GM18499 (cell line): ENCODE measurements at regions not wholly inside any gene's neighbourhood (a gene's known extent, or its start where the extent isn't known, plus 50 kb on each side); places are given as distances from the start of the nearest gene placed in this dataset.

Experiments used
- ATAC-seq: cut with Tn5 transposase; IDR thresholded peaks from one replicate; pipeline ENCODE4 v1.9.1; 2021; ENCODE audit warnings: moderate number of reproducible peaks; ENCODE audit not compliant: insufficient read depth, unreplicated experiment

DNA sequence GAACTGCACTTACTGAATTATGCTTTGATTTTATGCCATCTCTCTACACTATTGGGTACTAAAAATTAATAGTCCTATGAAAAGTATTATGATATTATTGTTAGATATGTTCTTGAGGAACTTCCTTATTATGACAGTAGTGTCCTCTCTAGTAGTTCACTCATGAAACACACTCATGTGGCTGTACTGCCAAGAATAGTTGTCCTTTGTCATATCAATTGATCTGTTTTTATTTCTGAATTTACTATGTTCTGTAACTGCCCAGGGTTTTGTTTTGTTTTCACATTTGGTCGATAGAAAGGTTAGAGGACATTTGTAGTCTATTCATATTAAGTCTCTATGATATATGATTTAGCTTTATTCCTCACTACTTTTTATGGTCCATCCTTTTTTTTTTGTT lies 215.2 kb downstream of the PPARGC1A start:
- ATAC-seq, result no peak

- ATAC-seq, result no peak
Measured at GRCh38 chr4:23667659-23668058, 222.2 kb downstream of the PPARGC1A start.

GRCh38 chr4:23660865-23661264 lies 229.0 kb downstream of the PPARGC1A start:
- ATAC-seq, result no peak

- no peak for ATAC-seq
Measured at GRCh38 chr4:23654791-23655190, 235.1 kb downstream of the PPARGC1A start.

DNA sequence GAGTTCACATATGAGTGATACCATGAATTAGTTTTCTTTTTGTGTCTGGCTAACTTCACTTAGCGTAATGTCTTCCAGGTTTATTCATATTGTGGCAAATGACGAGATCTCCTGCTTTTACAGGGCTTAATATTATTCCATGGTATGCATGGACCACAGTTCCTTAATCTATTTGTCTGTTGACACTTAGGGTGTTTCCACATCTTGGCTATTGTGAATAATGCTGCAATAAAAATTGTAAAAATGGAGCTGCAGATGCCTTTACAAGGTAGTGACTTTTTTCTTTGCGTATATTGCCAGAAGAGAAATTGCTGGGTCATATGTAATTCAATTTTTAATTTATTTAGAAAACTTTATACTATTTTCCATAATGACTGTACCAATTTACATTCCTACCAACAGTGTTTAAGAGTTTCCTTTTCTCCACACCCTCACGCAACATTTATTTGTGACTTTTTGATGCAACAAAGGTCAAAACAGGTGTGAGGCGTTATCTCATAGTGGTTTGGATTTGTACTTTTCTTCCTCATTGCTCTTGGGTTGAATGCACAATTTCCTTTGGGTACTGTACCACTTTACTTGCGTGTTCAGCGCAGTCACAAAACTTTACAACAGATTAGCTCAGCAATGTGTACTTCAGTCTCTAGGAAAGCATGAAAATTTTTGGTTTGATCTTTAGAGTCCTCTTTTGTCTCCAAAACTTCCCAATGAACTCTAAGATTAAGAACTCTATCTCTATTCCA lies 240.8 kb downstream of the PPARGC1A start:
- no peak for ATAC-seq

GRCh38 chr4:23635468-23635867 lies 254.4 kb downstream of the PPARGC1A start:
- no peak for ATAC-seq

DNA sequence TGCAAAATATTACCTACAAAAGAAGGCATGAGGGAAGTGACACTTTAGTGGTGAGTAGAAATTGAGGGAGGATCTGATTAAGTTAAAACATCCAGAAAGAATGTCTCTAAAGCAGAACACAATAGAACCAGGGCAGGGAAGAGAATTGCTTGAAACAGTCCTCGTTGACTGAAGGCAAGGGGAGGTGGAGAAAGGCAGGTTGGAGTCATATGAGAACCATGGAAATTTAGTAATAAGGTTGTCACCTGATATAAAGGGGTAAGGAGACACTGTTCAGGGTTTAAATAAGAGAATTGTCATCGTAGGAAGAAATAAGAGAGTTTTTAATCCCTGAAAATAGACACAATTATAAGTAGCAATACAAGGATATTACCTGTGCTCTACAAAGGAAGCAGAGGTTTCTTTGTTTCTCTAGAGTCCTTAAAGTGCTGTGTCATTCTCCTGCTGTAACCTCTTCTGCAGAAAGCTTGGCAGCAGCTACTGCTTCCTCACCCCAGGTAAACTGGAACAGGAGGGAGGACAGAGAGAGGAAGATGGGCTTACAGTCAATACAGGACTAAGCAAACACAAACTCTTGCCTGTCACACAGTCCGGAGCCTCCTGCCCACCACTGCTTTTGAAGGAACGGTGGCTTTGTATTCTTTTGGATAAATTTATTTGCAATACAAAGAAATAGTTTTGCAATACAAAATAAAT lies 258.4 kb downstream of the PPARGC1A start:
- no peak for ATAC-seq

DNA sequence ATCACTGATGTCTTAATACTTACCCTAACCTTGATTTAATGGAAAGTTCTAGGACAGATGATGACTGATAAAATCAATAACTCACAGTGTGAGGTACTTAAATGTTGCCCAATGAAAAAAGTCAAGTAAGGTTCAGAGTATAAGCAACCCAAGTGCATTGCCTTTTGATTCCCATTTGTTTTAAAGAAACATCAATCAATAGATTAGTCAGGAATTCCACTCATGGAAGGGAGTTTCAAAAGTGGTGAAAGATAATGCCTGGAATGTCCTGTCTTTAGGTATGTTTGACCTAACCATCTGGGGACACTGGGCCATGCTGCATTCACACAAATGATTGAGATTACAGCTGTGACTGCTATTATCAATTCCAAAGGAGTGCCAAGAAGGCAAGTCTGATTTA lies 259.7 kb downstream of the PPARGC1A start:
- ATAC-seq, result no peak

GRCh38 chr4:23629421-23629820 lies 260.4 kb downstream of the PPARGC1A start:
- no peak for ATAC-seq

GRCh38 chr4:23614284-23614892 lies 275.5 kb downstream of the PPARGC1A start:
- no peak for ATAC-seq

DNA sequence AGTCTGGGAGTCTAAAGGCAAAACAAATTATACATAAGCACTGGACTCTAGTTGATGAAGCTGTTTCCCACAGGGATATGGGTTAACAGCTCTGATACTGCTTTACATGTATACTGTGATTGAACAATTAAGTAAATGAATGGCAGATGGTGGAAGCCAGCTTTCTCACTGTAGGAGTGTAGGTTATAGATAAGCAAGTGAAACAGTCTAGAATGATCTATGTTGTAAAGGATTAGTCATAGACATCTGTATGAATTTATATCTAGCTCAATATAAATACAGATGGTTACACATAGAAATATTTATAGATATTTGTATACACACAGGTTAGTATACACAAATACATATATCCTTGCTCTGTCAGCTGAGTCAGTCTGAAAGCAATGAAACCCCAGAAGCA lies 276.1 kb downstream of the PPARGC1A start:
- ATAC-seq, result no peak

GRCh38 chr4:23602720-23603119 lies 287.1 kb downstream of the PPARGC1A start:
- ATAC-seq, result no peak

GRCh38 chr4:23594125-23594524 lies 295.7 kb downstream of the PPARGC1A start:
- ATAC-seq, result no peak

DNA sequence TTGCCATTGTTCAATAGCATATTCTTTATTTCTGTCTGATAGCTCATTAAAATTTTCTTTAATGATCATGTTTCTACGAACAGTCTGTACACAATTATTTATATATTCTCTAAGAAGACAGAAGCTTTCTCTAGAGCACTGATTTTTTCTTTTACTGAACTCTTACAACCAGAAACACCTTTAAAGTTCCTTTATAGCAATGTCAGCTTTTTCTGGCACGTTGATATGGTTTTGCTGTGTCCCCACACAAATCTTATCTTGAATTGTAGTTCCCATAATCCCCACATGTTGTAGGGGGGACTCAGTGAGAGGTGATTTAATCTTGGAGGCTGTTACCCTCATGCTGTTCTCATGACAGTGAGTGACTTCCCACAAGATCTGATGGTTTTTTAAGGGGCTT lies 299.4 kb downstream of the PPARGC1A start:
- ATAC-seq, result no peak

GRCh38 chr4:23584024-23584423 lies 305.8 kb downstream of the PPARGC1A start:
- ATAC-seq, result no peak

DNA sequence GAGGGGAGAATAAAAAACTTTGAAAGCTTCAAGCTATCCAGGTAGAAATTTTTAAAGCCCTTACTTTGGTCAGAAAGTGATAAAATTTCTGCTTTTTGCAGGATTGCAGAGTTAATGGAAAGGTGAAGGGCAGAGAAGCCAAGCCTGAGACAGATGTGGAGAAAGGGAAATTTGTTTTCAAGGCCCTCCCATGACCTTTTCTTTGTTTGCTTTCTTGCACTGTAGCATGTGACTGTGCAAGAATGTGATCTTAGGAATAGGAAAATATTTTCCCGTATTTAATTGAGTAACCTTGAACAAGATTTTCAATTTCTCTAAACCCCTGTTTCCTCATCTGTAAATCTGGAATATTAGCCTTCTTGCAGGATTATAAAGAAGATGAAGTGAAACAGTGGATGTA lies 307.2 kb downstream of the PPARGC1A start:
- no peak for ATAC-seq

GRCh38 chr4:23579166-23579565 lies 310.7 kb downstream of the PPARGC1A start:
- no peak for ATAC-seq

- no peak for ATAC-seq
Measured at GRCh38 chr4:23577398-23577797, 312.4 kb downstream of the PPARGC1A start.

DNA sequence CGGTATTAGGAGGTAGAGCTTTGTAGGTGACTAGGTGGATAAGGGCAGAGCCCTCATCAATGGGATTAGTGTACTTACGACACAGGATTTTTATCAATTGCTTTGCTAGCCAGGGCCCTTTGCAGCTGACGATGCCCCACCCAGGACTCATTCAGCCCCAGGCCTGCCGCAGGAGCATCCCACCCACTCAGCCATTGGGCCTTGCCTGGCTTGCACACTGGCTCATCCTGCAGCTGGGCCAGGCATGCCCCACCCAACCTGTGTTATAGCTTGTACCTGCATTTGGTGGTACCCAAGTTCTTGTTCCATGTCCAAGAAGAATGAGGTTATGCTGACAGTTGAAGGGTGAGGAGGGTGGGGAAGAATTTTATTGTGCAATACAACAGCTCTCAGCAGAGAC lies 317.5 kb downstream of the PPARGC1A start:
- ATAC-seq, result no peak

GRCh38 chr4:23567338-23567737 lies 322.5 kb downstream of the PPARGC1A start:
- no peak for ATAC-seq

DNA sequence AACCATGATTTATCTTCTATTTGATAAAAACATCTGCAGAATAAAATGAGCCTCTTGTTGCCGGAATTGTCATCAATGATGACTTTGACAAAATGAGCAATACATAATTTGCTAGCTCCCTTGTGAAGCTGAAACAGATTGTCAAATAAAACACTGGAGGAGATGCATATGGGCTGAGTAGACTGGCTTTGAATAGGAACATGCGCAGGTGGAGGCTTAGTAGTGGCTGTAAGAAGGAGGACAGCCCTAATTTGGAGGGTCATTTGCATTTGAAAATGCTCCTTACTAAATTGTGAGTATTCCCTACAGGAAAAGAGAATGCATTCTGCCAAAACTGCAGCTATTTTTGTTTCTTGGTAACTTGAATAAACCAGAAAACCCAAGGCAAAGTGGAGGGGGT lies 329.1 kb downstream of the PPARGC1A start:
- ATAC-seq, result no peak

GRCh38 chr4:23558101-23558500 lies 331.7 kb downstream of the PPARGC1A start:
- no peak for ATAC-seq
